ENCODE measurements at regions not wholly inside any gene's neighbourhood (a gene's known extent, or its start where the extent isn't known, plus 50 kb on each side); places are given as distances from the start of the nearest gene placed in this dataset.

- Histone ChIP-seq H3K36me3 (ENCODE audit: control insufficient read depth, insufficient read depth, low read length) (no peaks in the 10 kb centered on the region), H3K27me3 (ENCODE audit: control insufficient read depth, insufficient read depth, low read length) (no peaks in the 10 kb centered on the region), H3K4me3 (ENCODE audit: low read depth, low read length) (no peak overlapping the region)
- DNase-seq (ENCODE audit: low read depth) (no peak), FAIRE-seq (no peak)
- TF ChIP-seq CTCF (IDR thresholded peaks at IDR 0.05; ENCODE audit: insufficient read depth, low read length, severe bottlenecking) = no peak
These were observed 197.4 kb upstream of the MTPN start for GRCh38 chr7:136174477-136175125.

- no peak overlapping the region for H3K4me3 ChIP-seq (ENCODE audit: low read depth, low read length)
- no peak for TF ChIP-seq CTCF (IDR thresholded peaks at IDR 0.05; ENCODE audit: insufficient read depth, low read length, severe bottlenecking)
- H3K36me3 ChIP-seq (ENCODE audit: control insufficient read depth, insufficient read depth, low read length) = no peaks in the 10 kb centered on the region
- H3K27me3 ChIP-seq (ENCODE audit: control insufficient read depth, insufficient read depth, low read length) = no peaks in the 10 kb centered on the region
- no peak for FAIRE-seq
- no peak for DNase-seq (ENCODE audit: low read depth)
These were observed 196.7 kb upstream of the MTPN start for GRCh38 chr7:136173874-136174273.

- Histone ChIP-seq H3K4me3 (ENCODE audit: low read depth, low read length) (no peak overlapping the region), H3K27me3 (ENCODE audit: control insufficient read depth, insufficient read depth, low read length) (no peaks in the 10 kb centered on the region), H3K36me3 (ENCODE audit: control insufficient read depth, insufficient read depth, low read length) (no peaks in the 10 kb centered on the region)
- FAIRE-seq (no peak), DNase-seq (ENCODE audit: low read depth) (no peak)
- no peak for TF ChIP-seq CTCF (IDR thresholded peaks at IDR 0.05; ENCODE audit: insufficient read depth, low read length, severe bottlenecking)
These were observed 194.1 kb upstream of the MTPN start for GRCh38 chr7:136171233-136171632.

GRCh38 chr7:136168821-136169220 is 191.7 kb upstream of the MTPN start:
- FAIRE-seq = no peak
- H3K27me3 ChIP-seq (ENCODE audit: control insufficient read depth, insufficient read depth, low read length) = no peaks in the 10 kb centered on the region
- TF ChIP-seq CTCF (IDR thresholded peaks at IDR 0.05; ENCODE audit: insufficient read depth, low read length, severe bottlenecking) = no peak
- DNase-seq (ENCODE audit: low read depth) = no peak
- no peak overlapping the region for H3K4me3 ChIP-seq (ENCODE audit: low read depth, low read length)
- no peaks in the 10 kb centered on the region for H3K36me3 ChIP-seq (ENCODE audit: control insufficient read depth, insufficient read depth, low read length)

GRCh38 chr7:136167991-136168390 is 190.8 kb upstream of the MTPN start:
- no peak for TF ChIP-seq CTCF (IDR thresholded peaks at IDR 0.05; ENCODE audit: insufficient read depth, low read length, severe bottlenecking)
- FAIRE-seq = no peak

GRCh38 chr7:136166521-136166920 is 189.4 kb upstream of the MTPN start:
- Histone ChIP-seq H3K27me3 (ENCODE audit: control insufficient read depth, insufficient read depth, low read length) (no peaks in the 10 kb centered on the region), H3K36me3 (ENCODE audit: control insufficient read depth, insufficient read depth, low read length) (no peaks in the 10 kb centered on the region), H3K4me3 (ENCODE audit: low read depth, low read length) (no peak overlapping the region)
- no peak for FAIRE-seq
- no peak for DNase-seq (ENCODE audit: low read depth)
- TF ChIP-seq CTCF (IDR thresholded peaks at IDR 0.05; ENCODE audit: insufficient read depth, low read length, severe bottlenecking) = no peak

More at GRCh38 chr7:136167991-136168390, 190.8 kb upstream of the MTPN start:
- Histone ChIP-seq H3K27me3 (ENCODE audit: control insufficient read depth, insufficient read depth, low read length) (no peaks in the 10 kb centered on the region), H3K4me3 (ENCODE audit: low read depth, low read length) (no peak overlapping the region), H3K36me3 (ENCODE audit: control insufficient read depth, insufficient read depth, low read length) (no peaks in the 10 kb centered on the region)
- DNase-seq (ENCODE audit: low read depth) = no peak

Measured in bronchial epithelial cell (primary cell).